ENCODE measurements at regions not wholly inside any gene's neighbourhood (a gene's known extent, or its start where the extent isn't known, plus 50 kb on each side); places are given as distances from the start of the nearest gene placed in this dataset.

DNA sequence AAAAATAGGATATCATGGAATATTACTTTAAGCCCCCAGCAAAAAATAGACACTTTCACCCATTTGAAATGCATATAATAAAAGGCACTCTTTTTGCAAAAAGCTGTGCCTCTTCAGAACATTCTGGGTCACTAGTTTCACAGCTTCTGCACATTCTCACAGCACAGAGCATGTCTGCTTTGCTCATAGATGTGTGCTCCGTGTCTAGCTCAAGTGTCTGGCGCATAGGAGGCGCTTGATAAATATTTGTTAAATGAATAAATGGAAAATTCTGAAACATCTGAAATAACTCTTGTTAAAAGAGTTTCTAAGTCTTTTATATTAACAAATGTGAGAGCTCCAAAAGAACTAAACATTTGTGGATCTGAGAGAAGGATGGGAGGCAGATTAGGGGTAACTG lies 275.2 kb downstream of the PTTG2 start:
- no peak for TF ChIP-seq CTCF (IDR thresholded peaks at IDR 0.05)
- TF ChIP-seq POLR2A (IDR thresholded peaks at IDR 0.05): no peak

Measured in right lobe of liver (tissue), 4 donors.